ENCODE measurements at regions not wholly inside any gene's neighbourhood (a gene's known extent, or its start where the extent isn't known, plus 50 kb on each side); places are given as distances from the start of the nearest gene placed in this dataset.

GRCh38 chr2:18077704-18078103 is 199.2 kb downstream of the KCNS3 start:
- Histone ChIP-seq H3K4me3 (ENCODE audit: low read depth, low read length, poor library complexity, severe bottlenecking) (no peak overlapping the region), H4K20me1 (ENCODE audit: insufficient read depth, low read length) (no peaks in the 10 kb centered on the region), H2AFZ (ENCODE audit: low read length) (no peak overlapping the region), H3K79me2 (ENCODE audit: insufficient read depth, low read length) (no peaks in the 10 kb centered on the region), H3K9me3 (ENCODE audit: low read length) (no peaks in the 10 kb centered on the region), H3K36me3 (ENCODE audit: insufficient read depth, low read length) (no peaks in the 10 kb centered on the region), H3F3A (ENCODE audit: insufficient read depth, low read length) (no peaks in the 10 kb centered on the region), H3K4me1 (ENCODE audit: insufficient read depth, low read length, severe bottlenecking) (no peaks in the 10 kb centered on the region), H3K9me2 (ENCODE audit: low read depth, low read length) (no peaks in the 10 kb centered on the region), H3K27ac (ENCODE audit: low read depth, low read length, poor library complexity, severe bottlenecking) (no peak overlapping the region), H3K27me3 (ENCODE audit: insufficient read depth, low read length) (no peaks in the 10 kb centered on the region), H3K9ac (ENCODE audit: low read length) (no peak overlapping the region), H3K4me2 (ENCODE audit: low read length) (no peak overlapping the region)
- no peak for TF ChIP-seq EZH2 (IDR thresholded peaks at IDR 0.05; ENCODE audit: borderline replicate concordance, low read length)
- no peak for TF ChIP-seq CTCF (IDR thresholded peaks at IDR 0.05; ENCODE audit: low read length)

GRCh38 chr2:18077231-18077630 is 198.8 kb downstream of the KCNS3 start:
- no peaks in the 10 kb centered on the region for H3F3A ChIP-seq (ENCODE audit: insufficient read depth, low read length)
- H3K36me3 ChIP-seq (ENCODE audit: insufficient read depth, low read length), result no peaks in the 10 kb centered on the region
- no peaks in the 10 kb centered on the region for H4K20me1 ChIP-seq (ENCODE audit: insufficient read depth, low read length)
- no peaks in the 10 kb centered on the region for H3K27me3 ChIP-seq (ENCODE audit: insufficient read depth, low read length)
- H3K79me2 ChIP-seq (ENCODE audit: insufficient read depth, low read length), result no peaks in the 10 kb centered on the region
- no peak overlapping the region for H3K27ac ChIP-seq (ENCODE audit: low read depth, low read length, poor library complexity, severe bottlenecking)
- H3K9ac ChIP-seq (ENCODE audit: low read length), result no peak overlapping the region
- no peak overlapping the region for H3K4me2 ChIP-seq (ENCODE audit: low read length)
- H3K9me3 ChIP-seq (ENCODE audit: low read length), result no peaks in the 10 kb centered on the region
- H3K4me3 ChIP-seq (ENCODE audit: low read depth, low read length, poor library complexity, severe bottlenecking), result no peak overlapping the region
- TF ChIP-seq EZH2 (IDR thresholded peaks at IDR 0.05; ENCODE audit: borderline replicate concordance, low read length) (no peak), CTCF (IDR thresholded peaks at IDR 0.05; ENCODE audit: low read length) (no peak)
- H3K9me2 ChIP-seq (ENCODE audit: low read depth, low read length), result no peaks in the 10 kb centered on the region
- no peak overlapping the region for H2AFZ ChIP-seq (ENCODE audit: low read length)
- no peaks in the 10 kb centered on the region for H3K4me1 ChIP-seq (ENCODE audit: insufficient read depth, low read length, severe bottlenecking)

GRCh38 chr2:18074476-18074875 is 196.0 kb downstream of the KCNS3 start:
- no peaks in the 10 kb centered on the region for H3F3A ChIP-seq (ENCODE audit: insufficient read depth, low read length)
- H3K9me3 ChIP-seq (ENCODE audit: low read length), result no peaks in the 10 kb centered on the region
- H3K79me2 ChIP-seq (ENCODE audit: insufficient read depth, low read length), result no peaks in the 10 kb centered on the region
- no peak overlapping the region for H2AFZ ChIP-seq (ENCODE audit: low read length)
- no peaks in the 10 kb centered on the region for H4K20me1 ChIP-seq (ENCODE audit: insufficient read depth, low read length)
- no peaks in the 10 kb centered on the region for H3K27me3 ChIP-seq (ENCODE audit: insufficient read depth, low read length)
- H3K27ac ChIP-seq (ENCODE audit: low read depth, low read length, poor library complexity, severe bottlenecking), result no peak overlapping the region
- H3K4me3 ChIP-seq (ENCODE audit: low read depth, low read length, poor library complexity, severe bottlenecking), result no peak overlapping the region
- H3K4me2 ChIP-seq (ENCODE audit: low read length), result no peak overlapping the region
- no peaks in the 10 kb centered on the region for H3K36me3 ChIP-seq (ENCODE audit: insufficient read depth, low read length)
- H3K9me2 ChIP-seq (ENCODE audit: low read depth, low read length), result no peaks in the 10 kb centered on the region
- H3K4me1 ChIP-seq (ENCODE audit: insufficient read depth, low read length, severe bottlenecking), result no peaks in the 10 kb centered on the region
- no peak for TF ChIP-seq CTCF (IDR thresholded peaks at IDR 0.05; ENCODE audit: low read length)
- TF ChIP-seq EZH2 (IDR thresholded peaks at IDR 0.05; ENCODE audit: borderline replicate concordance, low read length), result no peak
- no peak overlapping the region for H3K9ac ChIP-seq (ENCODE audit: low read length)
